HG03196 (cell line): ENCODE measurements at regions not wholly inside any gene's neighbourhood (a gene's known extent, or its start where the extent isn't known, plus 50 kb on each side); places are given as distances from the start of the nearest gene placed in this dataset.

Experiments
- ATAC-seq: cut with Tn5 transposase; IDR thresholded peaks from one replicate; pipeline ENCODE4 v1.9.1; 2021; ENCODE audit not compliant: unreplicated experiment

GRCh38 chr12:40614923-40615322 is 77.3 kb upstream of the CNTN1 start:
- ATAC-seq = no peak

DNA sequence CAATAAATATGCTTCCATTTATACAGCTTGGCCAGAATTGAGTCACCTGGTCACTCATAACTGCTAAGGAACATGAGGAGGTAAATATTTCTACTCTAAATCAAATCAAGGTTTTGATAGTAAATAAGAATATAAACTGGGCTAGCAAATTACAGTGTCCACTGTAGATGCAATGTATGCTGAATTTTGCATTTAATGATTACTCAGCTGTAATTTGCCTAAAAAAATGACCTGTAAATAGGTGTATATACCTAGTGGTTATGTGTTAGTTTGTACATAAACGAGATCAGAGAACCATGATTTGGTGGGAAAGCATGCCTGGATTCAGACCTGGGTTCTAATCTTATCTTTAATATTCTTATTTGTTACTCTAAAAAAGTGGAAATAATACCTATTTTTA is 76.6 kb upstream of the CNTN1 start:
- ATAC-seq = no peak

- ATAC-seq = no peak
Observed at GRCh38 chr12:40616383-40616915, 75.8 kb upstream of the CNTN1 start.

- ATAC-seq = no peak
Observed at GRCh38 chr12:40618636-40619035, 73.6 kb upstream of the CNTN1 start.

DNA sequence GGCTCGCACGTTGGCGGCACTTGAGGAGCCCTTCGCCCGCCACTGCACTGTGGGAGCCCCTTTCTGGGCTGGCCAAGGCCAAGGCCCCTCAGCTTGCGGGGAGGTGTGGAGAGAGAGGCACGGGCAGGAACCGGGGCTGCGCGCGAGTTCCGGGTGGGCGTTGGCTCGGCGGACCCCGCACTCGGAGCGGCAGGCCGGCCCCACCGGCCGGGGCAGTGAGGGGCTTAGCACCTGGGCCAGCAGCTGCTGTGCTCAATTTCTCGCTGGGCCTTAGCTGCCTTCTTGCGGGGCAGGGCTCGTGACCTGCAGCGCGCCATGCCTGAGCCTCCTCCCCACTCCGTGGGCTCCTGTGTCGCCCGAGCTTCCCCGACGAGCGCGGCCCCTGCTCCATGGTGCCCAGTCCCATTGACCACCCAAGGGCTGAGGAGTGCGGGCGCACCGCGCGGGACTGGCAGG is 71.6 kb upstream of the CNTN1 start:
- ATAC-seq = no peak

- ATAC-seq = no peak
Observed at GRCh38 chr12:40622246-40622838, 69.9 kb upstream of the CNTN1 start.

- no peak for ATAC-seq
Observed at GRCh38 chr12:40632171-40632570, 60.1 kb upstream of the CNTN1 start.

GRCh38 chr12:40632933-40633332 is 59.3 kb upstream of the CNTN1 start:
- ATAC-seq = no peak

DNA sequence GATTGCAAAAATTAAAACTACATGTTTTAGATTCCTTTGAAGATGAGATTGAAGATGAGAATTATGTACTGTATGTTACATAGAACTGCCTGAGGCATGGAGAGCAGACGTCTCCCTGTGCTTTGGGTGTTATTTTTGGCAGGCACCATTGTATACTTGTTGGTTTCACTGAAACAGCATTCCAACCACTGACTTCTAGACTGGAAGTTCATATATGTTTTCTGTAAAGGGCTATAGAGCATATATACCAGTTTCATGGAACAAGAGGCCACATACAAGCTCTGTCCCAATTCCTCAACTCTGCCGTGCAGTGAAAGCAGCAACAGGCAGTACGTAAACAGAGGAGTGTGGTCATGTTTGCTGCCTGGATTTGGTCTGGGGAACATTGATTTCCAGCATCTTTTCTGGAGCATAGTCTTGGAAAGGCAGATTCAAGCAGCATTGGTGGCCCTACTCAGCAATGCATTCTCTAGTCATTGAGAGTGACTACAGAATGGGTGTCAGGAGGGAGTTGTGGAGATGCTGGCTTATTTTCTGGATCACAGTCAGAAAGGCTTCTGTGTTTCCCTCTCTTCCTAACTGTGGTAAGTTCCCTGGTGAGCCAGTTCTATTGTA is 57.6 kb upstream of the CNTN1 start:
- no peak for ATAC-seq

DNA sequence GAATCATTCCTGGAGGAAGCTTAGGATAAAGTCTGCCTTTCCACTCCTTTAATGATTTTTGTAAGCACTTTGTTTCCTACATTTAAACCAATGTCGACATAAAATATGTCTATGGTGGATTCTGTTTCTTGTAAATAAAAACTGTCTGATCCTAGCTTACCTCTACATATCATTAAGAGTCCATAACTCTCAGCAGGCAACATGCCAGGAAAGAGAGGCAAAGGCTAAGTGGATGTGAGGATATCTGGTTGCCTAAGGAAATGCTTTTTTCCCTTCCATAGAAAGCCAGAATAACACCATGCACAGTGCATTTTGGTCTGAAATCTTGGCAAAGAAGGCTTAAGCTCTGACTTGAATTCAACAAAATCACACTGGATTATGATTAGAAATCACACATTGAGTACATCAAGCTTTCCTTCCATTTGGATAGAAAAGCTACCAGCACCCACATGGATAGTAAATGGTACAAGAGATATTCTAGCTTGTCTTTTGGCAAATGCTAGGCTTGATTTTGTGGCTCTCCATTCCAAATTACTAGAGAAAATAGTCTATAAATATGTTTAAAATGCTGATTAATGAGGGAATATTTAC is 57.0 kb upstream of the CNTN1 start:
- ATAC-seq = no peak
